Skeletal muscle cell (primary cell): ENCODE measurements at regions not wholly inside any gene's neighbourhood (a gene's known extent, or its start where the extent isn't known, plus 50 kb on each side); places are given as distances from the start of the nearest gene placed in this dataset.

Experiments
- DNase-seq: peaks from one replicate; pipeline ENCODE4 v3.0.0-alpha.2; 2010; ENCODE audit warnings: low read depth
- H3K4me3 ChIP-seq: 2 replicates; pipeline ENCODE4 v1.5.1; 2011; ENCODE audit warnings: low read depth, mild to moderate bottlenecking, control low read depth, low read length, moderate library complexity

GRCh38 chr10:2130705-2131305, 393.5 kb upstream of the ADARB2 start:
- no peak for DNase-seq

GRCh38 chr10:2128991-2129390, 391.7 kb upstream of the ADARB2 start:
- no peak for DNase-seq
- no peak overlapping the region for H3K4me3 ChIP-seq

More at GRCh38 chr10:2130705-2131305, 393.5 kb upstream of the ADARB2 start:
- H3K4me3 ChIP-seq: no peak overlapping the region

GRCh38 chr10:2124135-2124534, 386.8 kb upstream of the ADARB2 start:
- no peak for DNase-seq
- no peak overlapping the region for H3K4me3 ChIP-seq

- H3K4me3 ChIP-seq: no peak overlapping the region
- DNase-seq: no peak
Observed at GRCh38 chr10:2122431-2123124, 385.3 kb upstream of the ADARB2 start.

- no peak for DNase-seq
- no peak overlapping the region for H3K4me3 ChIP-seq
Observed at GRCh38 chr10:2121929-2122328, 384.6 kb upstream of the ADARB2 start.

- DNase-seq: no peak
- H3K4me3 ChIP-seq: no peak overlapping the region
Observed at GRCh38 chr10:2121315-2121714, 384.0 kb upstream of the ADARB2 start.

GRCh38 chr10:2120746-2121145, 383.4 kb upstream of the ADARB2 start:
- DNase-seq: no peak
- no peak overlapping the region for H3K4me3 ChIP-seq

- DNase-seq: peak; percentile 3
- H3K4me3 ChIP-seq: no peak overlapping the region
Observed at GRCh38 chr10:2119316-2119715, 382.0 kb upstream of the ADARB2 start.

GRCh38 chr10:2118201-2118600, 380.9 kb upstream of the ADARB2 start:
- DNase-seq: no peak
- H3K4me3 ChIP-seq: no peak overlapping the region

GRCh38 chr10:2117641-2118040, 380.3 kb upstream of the ADARB2 start:
- H3K4me3 ChIP-seq: no peak overlapping the region
- no peak for DNase-seq

GRCh38 chr10:2111965-2112364, 374.6 kb upstream of the ADARB2 start:
- DNase-seq: peak; percentile 37
- no peak overlapping the region for H3K4me3 ChIP-seq

- DNase-seq: no peak
- no peak overlapping the region for H3K4me3 ChIP-seq
Observed at GRCh38 chr10:2108496-2108895, 371.2 kb upstream of the ADARB2 start.

- H3K4me3 ChIP-seq: no peak overlapping the region
- no peak for DNase-seq
Observed at GRCh38 chr10:2106641-2107040, 369.3 kb upstream of the ADARB2 start.

- DNase-seq: no peak
- no peak overlapping the region for H3K4me3 ChIP-seq
Observed at GRCh38 chr10:2099321-2099720, 362.0 kb upstream of the ADARB2 start.

GRCh38 chr10:2097937-2098336, 360.6 kb upstream of the ADARB2 start:
- H3K4me3 ChIP-seq: no peak overlapping the region
- DNase-seq: no peak

GRCh38 chr10:2094171-2094570, 356.8 kb upstream of the ADARB2 start:
- no peak for DNase-seq
- H3K4me3 ChIP-seq: no peak overlapping the region

- DNase-seq: no peak
Observed at GRCh38 chr10:2083591-2083990, 346.3 kb upstream of the ADARB2 start.

GRCh38 chr10:2081501-2081900, 344.2 kb upstream of the ADARB2 start:
- no peak overlapping the region for H3K4me3 ChIP-seq
- no peak for DNase-seq

More at GRCh38 chr10:2083591-2083990, 346.3 kb upstream of the ADARB2 start:
- no peak overlapping the region for H3K4me3 ChIP-seq

GRCh38 chr10:2079603-2080078, 342.3 kb upstream of the ADARB2 start:
- no peak for DNase-seq

GRCh38 chr10:2077231-2077630, 339.9 kb upstream of the ADARB2 start:
- H3K4me3 ChIP-seq: no peak overlapping the region
- no peak for DNase-seq

More at GRCh38 chr10:2079603-2080078, 342.3 kb upstream of the ADARB2 start:
- no peak overlapping the region for H3K4me3 ChIP-seq

GRCh38 chr10:2076528-2076927, 339.2 kb upstream of the ADARB2 start:
- H3K4me3 ChIP-seq: no peak overlapping the region
- no peak for DNase-seq
